AG09309 (cell line): ENCODE measurements at regions not wholly inside any gene's neighbourhood (a gene's known extent, or its start where the extent isn't known, plus 50 kb on each side); places are given as distances from the start of the nearest gene placed in this dataset.

Experiments
- DNase-seq: peaks from one replicate; pipeline ENCODE4 v3.0.0-alpha.2; 2010; ENCODE audit warnings: low read depth
- H3K4me3 ChIP-seq: 2 replicates; pipeline ENCODE4 v1.5.1; 2011; ENCODE audit warnings: mild to moderate bottlenecking, low read depth, low read length, moderate library complexity; ENCODE audit not compliant: control insufficient read depth
- TF ChIP-seq, protein P1 (sequence below): IDR thresholded peaks from 2 replicates; pipeline ENCODE4 v1.5.1; 2011; ENCODE audit warnings: mild to moderate bottlenecking, low read depth, low read length, inconsistent platforms; ENCODE audit not compliant: insufficient read depth, control insufficient read depth; ENCODE audit errors: missing control alignments

DNA sequence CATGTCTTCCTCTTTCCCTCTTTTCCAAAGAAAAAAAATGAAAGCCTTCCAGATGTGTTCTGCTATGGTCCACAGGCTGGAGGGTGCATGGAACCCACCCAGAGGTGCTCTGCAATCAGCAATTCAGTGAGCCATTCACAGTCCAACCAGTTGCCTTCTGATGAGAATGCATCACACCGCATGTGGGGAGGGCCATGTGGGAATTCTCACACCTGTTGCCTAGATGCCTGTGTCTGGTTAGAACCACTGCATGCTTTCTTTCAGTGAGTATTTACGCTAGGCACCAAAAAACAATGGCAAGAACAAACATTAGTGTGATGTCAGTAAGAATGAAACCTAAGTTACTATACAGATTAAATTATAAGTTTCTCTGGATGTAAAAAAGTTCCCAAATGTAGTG lies 311.6 kb upstream of the CDYL start:
- TF ChIP-seq, protein P1, sequence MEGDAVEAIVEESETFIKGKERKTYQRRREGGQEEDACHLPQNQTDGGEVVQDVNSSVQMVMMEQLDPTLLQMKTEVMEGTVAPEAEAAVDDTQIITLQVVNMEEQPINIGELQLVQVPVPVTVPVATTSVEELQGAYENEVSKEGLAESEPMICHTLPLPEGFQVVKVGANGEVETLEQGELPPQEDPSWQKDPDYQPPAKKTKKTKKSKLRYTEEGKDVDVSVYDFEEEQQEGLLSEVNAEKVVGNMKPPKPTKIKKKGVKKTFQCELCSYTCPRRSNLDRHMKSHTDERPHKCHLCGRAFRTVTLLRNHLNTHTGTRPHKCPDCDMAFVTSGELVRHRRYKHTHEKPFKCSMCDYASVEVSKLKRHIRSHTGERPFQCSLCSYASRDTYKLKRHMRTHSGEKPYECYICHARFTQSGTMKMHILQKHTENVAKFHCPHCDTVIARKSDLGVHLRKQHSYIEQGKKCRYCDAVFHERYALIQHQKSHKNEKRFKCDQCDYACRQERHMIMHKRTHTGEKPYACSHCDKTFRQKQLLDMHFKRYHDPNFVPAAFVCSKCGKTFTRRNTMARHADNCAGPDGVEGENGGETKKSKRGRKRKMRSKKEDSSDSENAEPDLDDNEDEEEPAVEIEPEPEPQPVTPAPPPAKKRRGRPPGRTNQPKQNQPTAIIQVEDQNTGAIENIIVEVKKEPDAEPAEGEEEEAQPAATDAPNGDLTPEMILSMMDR: no peak
- no peak for DNase-seq
- no peak overlapping the region for H3K4me3 ChIP-seq

DNA sequence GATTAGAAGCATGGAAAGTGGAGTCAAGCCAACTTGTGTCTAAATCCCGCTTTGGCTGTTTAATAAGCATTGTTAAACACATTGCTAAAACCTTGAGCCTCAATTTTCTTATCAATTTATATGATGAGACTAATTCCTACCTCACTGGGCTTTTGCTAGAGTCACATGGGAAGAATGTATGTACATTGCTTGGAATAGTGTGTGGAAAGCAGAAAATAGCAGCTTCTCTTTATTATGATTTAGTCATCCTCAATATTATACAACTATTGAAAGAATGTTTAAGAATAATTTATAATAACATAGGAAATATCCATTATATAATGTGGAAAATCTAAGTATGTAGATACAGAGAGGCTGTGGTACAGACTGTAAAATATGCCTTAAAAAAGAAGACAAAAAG lies 313.0 kb upstream of the CDYL start:
- TF ChIP-seq, protein P1: no peak
- no peak overlapping the region for H3K4me3 ChIP-seq
- no peak for DNase-seq

DNA sequence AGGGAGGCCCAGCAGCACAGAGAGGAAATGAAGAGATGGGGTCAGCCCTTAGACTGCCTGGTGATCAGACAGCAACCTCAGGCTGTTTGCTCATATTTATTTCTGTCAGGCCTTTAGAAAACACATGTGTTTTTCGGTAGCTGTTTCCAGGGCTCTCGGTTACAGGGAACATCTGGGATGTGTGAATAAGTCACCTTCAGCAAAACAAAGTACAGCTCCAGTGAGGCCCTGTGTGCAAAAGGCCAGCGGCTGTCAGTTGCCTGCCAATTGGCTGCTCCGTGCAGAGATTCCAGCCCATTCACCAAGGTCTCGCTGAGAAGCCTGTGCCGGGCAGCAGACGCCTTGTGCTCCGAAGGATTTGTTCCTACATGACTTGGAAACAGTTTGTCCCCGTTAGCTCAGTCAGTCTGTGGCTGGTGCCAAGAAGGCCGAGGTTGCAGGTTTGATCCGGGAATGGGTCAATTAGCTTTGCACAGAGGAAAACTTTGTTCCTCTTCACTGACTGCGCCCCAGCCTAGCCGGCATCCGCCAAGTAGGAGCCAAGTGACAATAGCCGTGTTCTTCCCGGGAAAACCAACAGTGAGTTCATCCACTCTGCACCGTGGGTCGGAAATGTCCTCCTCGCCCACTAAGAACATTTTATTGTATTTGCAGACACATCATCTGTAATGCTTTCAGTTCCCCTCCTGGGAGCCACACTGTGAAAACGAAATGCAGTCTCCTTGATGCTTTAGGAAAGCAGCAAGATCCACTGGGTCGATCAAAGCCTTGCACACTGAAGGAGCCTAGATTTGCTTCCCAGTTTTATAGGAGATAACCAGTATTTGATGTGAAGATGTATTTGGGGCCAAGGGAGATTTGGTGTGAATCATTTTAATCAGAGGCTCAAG lies 315.4 kb upstream of the CDYL start:
- DNase-seq: no peak
- TF ChIP-seq, protein P1: no peak
- no peak overlapping the region for H3K4me3 ChIP-seq

DNA sequence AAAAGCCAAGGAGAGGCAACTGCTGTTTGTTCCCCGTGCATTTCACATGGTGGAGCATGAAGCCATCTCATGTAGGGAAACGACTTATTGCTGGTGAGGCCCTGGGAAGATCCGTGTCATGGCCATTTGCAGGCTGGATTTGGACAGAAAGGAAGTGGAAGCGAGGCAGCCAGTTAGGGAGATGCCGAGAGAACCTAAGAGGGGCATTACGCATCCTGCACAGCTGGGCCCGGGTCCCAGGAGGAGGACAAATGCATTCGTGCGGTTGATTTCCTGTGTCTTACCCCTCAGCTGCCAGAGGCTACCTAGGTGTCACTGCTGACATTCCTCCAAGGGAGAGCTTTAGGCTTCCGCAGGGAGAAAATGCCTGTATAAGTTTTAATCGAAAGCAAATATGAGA lies 316.2 kb upstream of the CDYL start:
- TF ChIP-seq, protein P1: no peak
- DNase-seq: no peak
- H3K4me3 ChIP-seq: no peak overlapping the region

DNA sequence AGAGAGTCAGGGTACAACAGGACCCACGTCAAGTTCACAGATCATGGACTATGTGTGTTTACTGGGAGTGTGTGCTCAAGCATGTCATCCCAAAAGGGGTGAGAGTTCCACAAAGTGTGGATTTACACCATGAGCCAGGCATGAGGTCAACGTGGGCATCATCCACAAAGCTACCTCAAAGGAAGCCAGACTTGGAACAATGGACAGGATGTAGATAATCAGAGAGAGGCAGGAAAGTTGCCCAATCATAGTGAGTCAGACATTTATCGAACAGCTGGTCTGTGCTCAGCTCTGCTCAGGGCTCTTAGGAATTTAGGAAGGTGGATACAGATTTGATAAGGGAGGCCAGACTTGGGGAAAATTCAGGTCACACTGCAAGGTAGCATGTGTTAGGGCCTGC lies 317.2 kb upstream of the CDYL start:
- TF ChIP-seq, protein P1: no peak
- no peak overlapping the region for H3K4me3 ChIP-seq
- peak; percentile 31 for DNase-seq

DNA sequence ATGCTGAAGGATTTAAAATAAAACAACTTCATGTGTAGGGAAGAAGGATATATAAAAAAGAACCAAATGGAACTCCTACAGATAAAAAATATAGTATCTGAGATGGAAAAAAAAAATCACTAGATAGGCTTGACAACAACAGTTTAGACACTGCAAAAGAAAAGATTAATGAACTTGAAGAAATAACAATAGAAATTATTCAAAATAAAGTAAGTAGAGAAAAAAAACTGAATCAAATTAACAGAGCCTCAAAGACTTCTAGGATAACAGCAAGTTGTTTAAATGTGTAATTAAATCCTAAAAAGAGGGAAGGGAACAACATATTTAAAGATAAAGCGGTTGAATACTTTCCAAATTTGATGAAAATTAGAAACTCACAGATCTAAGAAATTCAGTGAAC lies 316.3 kb upstream of the ECI2 start:
- DNase-seq: no peak
- no peak overlapping the region for H3K4me3 ChIP-seq
- TF ChIP-seq, protein P1: no peak
